B cell (primary cell): ENCODE measurements at regions not wholly inside any gene's neighbourhood (a gene's known extent, or its start where the extent isn't known, plus 50 kb on each side); places are given as distances from the start of the nearest gene placed in this dataset.
"Not testable (repeated sequence)": the region's sequence is repeated elsewhere in the genome, so short reads cannot be mapped to it uniquely, and the experiment has no call there.

Experiments used
- ATAC-seq: fragments of 200-7000 bp; cut with Tn5 transposase; one replicate; pipeline ENCODE4 v1.10.0; 2021; ENCODE audit warnings: low read depth, mild to moderate bottlenecking, moderate number of reproducible peaks, moderate library complexity
- CTCF ChIA-PET: fragments of 350-600 bp; sonication (Branson Sonifier 250); formaldehyde crosslinking; loops from one replicate; lab custom pipeline; 2021; ENCODE audit warnings: antibody characterized with exemption, inconsistent platforms; lab: Charles Lee
- POLR2A ChIA-PET: fragments of 350-600 bp; sonication (Branson Sonifier 250); formaldehyde crosslinking; loops from one replicate; lab custom pipeline; 2021; ENCODE audit warnings: antibody characterized with exemption; lab: Charles Lee
- DNase-seq: peaks from one replicate; pipeline ENCODE4 v3.0.0; 2013
- H2AFZ ChIP-seq: 2 replicates; pipeline ENCODE4 v1.6.1; 2012; ENCODE audit warnings: mild to moderate bottlenecking, low read depth, low read length; ENCODE audit not compliant: insufficient read depth, poor library complexity, severe bottlenecking
- H3K27ac ChIP-seq, 2 donors: 1 replicate in 1 of 2; 2 replicates in 1 of 2; pipeline ENCODE4 v1.5.1; 2012 to 2013; ENCODE audit warnings: low read length in 2 of 2, mild to moderate bottlenecking in 2 of 2, moderate library complexity in 1 of 2
- H3K27me3 ChIP-seq, 4 experiments: fragments of 200-600 bp in 1 of 4; sonication (generic) in 1 of 4; replicated peaks in 1 of 4; 1 replicate in 2 of 4; 2 replicates in 2 of 4; pipeline versions ENCODE4 v1.6.1 to v1.7.0; 2013 to 2016; ENCODE audit warnings: low read length in 3 of 4, mild to moderate bottlenecking in 2 of 4, mixed read lengths in 1 of 4, moderate library complexity in 1 of 4; ENCODE audit not compliant: insufficient read depth in 4 of 4, control insufficient read depth in 3 of 4; ENCODE audit errors: control extremely low read depth in 1 of 4
- H3K36me3 ChIP-seq, 2 experiments: replicated peaks in 1 of 2; 1 replicate in 1 of 2; 2 replicates in 1 of 2; pipeline versions ENCODE4 v1.6.1 to v1.7.1; 2013; ENCODE audit warnings: low read length in 1 of 2; ENCODE audit not compliant: insufficient read depth in 2 of 2, control insufficient read depth in 1 of 2; ENCODE audit errors: control extremely low read depth in 1 of 2, extremely low read depth in 1 of 2
- H3K4me1 ChIP-seq, 2 donors: fragments of 200-600 bp in 1 of 2; sonication (generic) in 1 of 2; 1 replicate in 1 of 2; 2 replicates in 1 of 2; pipeline versions ENCODE4 v1.5.1 to v1.6.1; 2013 to 2017; ENCODE audit warnings: low read length in 2 of 2; ENCODE audit not compliant: control insufficient read depth in 2 of 2, insufficient read depth in 2 of 2
- H3K4me2 ChIP-seq: replicated peaks from 2 replicates; pipeline ENCODE3; 2012; ENCODE audit warnings: mild to moderate bottlenecking, low read depth, low read length; ENCODE audit not compliant: poor library complexity, severe bottlenecking
- H3K4me3 ChIP-seq, 5 experiments: fragments of 200-600 bp in 1 of 5; sonication (generic) in 1 of 5; 1 replicate in 3 of 5; 2 replicates in 2 of 5; pipeline versions ENCODE4 v1.5.1 to v1.7.0; 2011 to 2016; ENCODE audit warnings: low read length in 4 of 5, mild to moderate bottlenecking in 4 of 5, low read depth in 2 of 5, control low read depth in 1 of 5, moderate library complexity in 1 of 5; ENCODE audit not compliant: insufficient read depth in 1 of 5; ENCODE audit errors: control extremely low read depth in 1 of 5, extremely low read depth in 1 of 5
- H3K79me2 ChIP-seq: fragments of 200-600 bp; sonication (generic); one replicate; pipeline ENCODE4 v1.6.0; 2016; ENCODE audit warnings: low read length; ENCODE audit not compliant: control insufficient read depth, insufficient read depth
- H3K9ac ChIP-seq: fragments of 200-600 bp; sonication (generic); 2 replicates; pipeline ENCODE4 v1.6.1; 2017; ENCODE audit warnings: mild to moderate bottlenecking, low read length, moderate library complexity
- H3K9me3 ChIP-seq, 3 donors: one replicate each; pipeline versions ENCODE4 v1.6.1 to v1.7.1; 2013; ENCODE audit warnings: low read length in 2 of 3; ENCODE audit not compliant: control insufficient read depth in 2 of 3, insufficient read depth in 1 of 3; ENCODE audit errors: control extremely low read depth in 1 of 3
- H4K20me1 ChIP-seq: 2 replicates; pipeline ENCODE4 v1.6.0; 2012; ENCODE audit warnings: mild to moderate bottlenecking, low read length; ENCODE audit not compliant: insufficient read depth, control insufficient read depth, poor library complexity, severe bottlenecking
- H3K27ac Mint-ChIP-seq: one replicate; pipeline ENCODE4 v1.8.0; 2021; ENCODE audit warnings: mixed read lengths
- H3K27me3 Mint-ChIP-seq: one replicate; pipeline ENCODE4 v1.8.0; 2021; ENCODE audit warnings: mixed read lengths
- H3K4me1 Mint-ChIP-seq: one replicate; pipeline ENCODE4 v1.8.0; 2021; ENCODE audit warnings: mixed read lengths
- H3K4me3 Mint-ChIP-seq: one replicate; pipeline ENCODE4 v1.8.0; 2021; ENCODE audit warnings: mixed read lengths
- H3K9me3 Mint-ChIP-seq: one replicate; pipeline ENCODE4 v1.8.0; 2022; ENCODE audit warnings: mixed read lengths; ENCODE audit not compliant: insufficient read depth
- EZH2 ChIP-seq: IDR thresholded peaks from 2 replicates; pipeline ENCODE4 v1.6.1; 2012; ENCODE audit warnings: borderline replicate concordance, low read depth, mild to moderate bottlenecking, moderate library complexity, low read length; ENCODE audit not compliant: insufficient read depth, poor library complexity, severe bottlenecking
- WGBS: methylation state at CpG from one replicate; pipeline ENCODE4 v1.1.5; 2013; ENCODE audit warnings: missing lambda C conversion rate; ENCODE audit not compliant: insufficient coverage; 5-methylcytosine and 5-hydroxymethylcytosine counted together
- intact Hi-C: fragments of 100-400 bp; cut with micrococcal nuclease; formaldehyde crosslinking; loops from one replicate; pipeline ENCODE4 v1.10.0; 2022
- TF ChIP-seq, protein P1 (sequence below): fragments of 200-600 bp; IDR thresholded peaks from one replicate; pipeline ENCODE4 v1.8.0; 2022; ENCODE audit warnings: antibody characterized with exemption, mild to moderate bottlenecking

DNA sequence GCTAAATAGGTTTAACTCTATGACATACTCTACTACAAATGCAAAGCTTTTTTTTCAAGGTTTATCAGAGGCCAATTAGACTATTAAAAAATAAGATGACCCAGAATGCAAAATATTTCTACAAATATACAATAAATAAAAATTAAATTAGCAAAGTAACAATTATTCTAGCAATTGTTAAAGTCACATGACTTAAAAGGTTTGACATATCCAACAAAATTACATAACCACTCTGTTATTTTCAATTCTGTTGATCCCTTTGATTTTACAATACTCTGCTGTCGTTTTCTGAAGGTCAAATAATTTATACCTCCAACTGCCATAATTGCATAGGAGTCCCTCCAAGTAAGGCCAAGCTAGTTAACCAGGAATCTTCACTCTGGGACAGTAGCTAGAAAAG, 292.6 kb upstream of the MIR17HG start:
- no peaks in the 10 kb centered on the region for H3K36me3 ChIP-seq
- Mint-ChIP-seq H3K9me3 (peaks cover 7% of the 10 kb centered on the region), H3K27me3 (no peaks in the 10 kb centered on the region), H3K4me1 (no peaks in the 10 kb centered on the region), H3K4me3 (no peak overlapping the region), H3K27ac (no peak overlapping the region)
- H4K20me1 ChIP-seq: no peaks in the 10 kb centered on the region
- no peaks in the 10 kb centered on the region for H3K79me2 ChIP-seq
- ChIA-PET CTCF (no interaction called here), POLR2A (no interaction called here)
- H3K9ac ChIP-seq: no peak overlapping the region
- no peak overlapping the region for H2AFZ ChIP-seq
- H3K9me3 ChIP-seq: peaks cover 0 to 3% (median 0%) of the 10 kb centered on the region in 3 donors
- H3K27me3 ChIP-seq: no peaks in the 10 kb centered on the region
- no peak overlapping the region for H3K27ac ChIP-seq
- WGBS: 80% methylated on average over 1 of the region's 1 CpG
- H3K4me2 ChIP-seq: no peak overlapping the region
- TF ChIP-seq EZH2: no peak
- TF ChIP-seq, protein P1, sequence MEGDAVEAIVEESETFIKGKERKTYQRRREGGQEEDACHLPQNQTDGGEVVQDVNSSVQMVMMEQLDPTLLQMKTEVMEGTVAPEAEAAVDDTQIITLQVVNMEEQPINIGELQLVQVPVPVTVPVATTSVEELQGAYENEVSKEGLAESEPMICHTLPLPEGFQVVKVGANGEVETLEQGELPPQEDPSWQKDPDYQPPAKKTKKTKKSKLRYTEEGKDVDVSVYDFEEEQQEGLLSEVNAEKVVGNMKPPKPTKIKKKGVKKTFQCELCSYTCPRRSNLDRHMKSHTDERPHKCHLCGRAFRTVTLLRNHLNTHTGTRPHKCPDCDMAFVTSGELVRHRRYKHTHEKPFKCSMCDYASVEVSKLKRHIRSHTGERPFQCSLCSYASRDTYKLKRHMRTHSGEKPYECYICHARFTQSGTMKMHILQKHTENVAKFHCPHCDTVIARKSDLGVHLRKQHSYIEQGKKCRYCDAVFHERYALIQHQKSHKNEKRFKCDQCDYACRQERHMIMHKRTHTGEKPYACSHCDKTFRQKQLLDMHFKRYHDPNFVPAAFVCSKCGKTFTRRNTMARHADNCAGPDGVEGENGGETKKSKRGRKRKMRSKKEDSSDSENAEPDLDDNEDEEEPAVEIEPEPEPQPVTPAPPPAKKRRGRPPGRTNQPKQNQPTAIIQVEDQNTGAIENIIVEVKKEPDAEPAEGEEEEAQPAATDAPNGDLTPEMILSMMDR: no peak
- no peak overlapping the region for H3K4me3 ChIP-seq
- DNase-seq (no peak), ATAC-seq (no peak)
- no peaks in the 10 kb centered on the region for H3K4me1 ChIP-seq
- intact Hi-C loops: no loop called here

DNA sequence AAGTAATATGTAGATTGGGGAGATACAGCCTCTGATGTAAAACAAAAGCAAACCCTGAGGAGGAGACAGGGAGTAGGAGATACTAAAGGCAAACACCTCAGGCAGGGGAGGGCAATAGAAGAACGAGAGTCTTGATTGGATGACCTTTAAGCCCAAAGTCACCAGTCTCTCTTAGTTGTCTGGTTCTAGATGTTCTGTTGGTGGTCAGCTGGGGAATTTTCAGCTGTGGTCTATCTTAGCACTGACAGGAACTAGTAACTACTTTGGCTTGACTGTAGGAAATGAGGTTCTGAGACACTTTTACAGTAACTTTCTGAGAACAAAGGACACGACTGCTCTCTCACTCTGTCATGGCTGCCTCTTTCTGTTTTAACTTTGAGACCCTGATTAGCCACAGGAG, 290.7 kb upstream of the MIR17HG start:
- no peak overlapping the region for H3K27ac ChIP-seq
- H3K4me3 Mint-ChIP-seq: no peak overlapping the region
- H3K9ac ChIP-seq: no peak overlapping the region
- no peaks in the 10 kb centered on the region for H3K27me3 Mint-ChIP-seq
- no peaks in the 10 kb centered on the region for H3K79me2 ChIP-seq
- peaks cover 0 to 3% (median 0%) of the 10 kb centered on the region in 3 donors for H3K9me3 ChIP-seq
- H2AFZ ChIP-seq: no peak overlapping the region
- TF ChIP-seq EZH2: no peak
- TF ChIP-seq, protein P1: no peak
- DNase-seq: no peak
- H3K4me2 ChIP-seq: no peak overlapping the region
- 87% methylated on average over 2 of the region's 2 CpGs for WGBS
- no peaks in the 10 kb centered on the region for H3K4me1 ChIP-seq
- H3K36me3 ChIP-seq: no peaks in the 10 kb centered on the region
- POLR2A ChIA-PET: no interaction called here
- H3K4me1 Mint-ChIP-seq: no peaks in the 10 kb centered on the region
- H3K4me3 ChIP-seq: no peak overlapping the region
- intact Hi-C loops: no loop called here
- H3K9me3 Mint-ChIP-seq: peaks cover 7% of the 10 kb centered on the region
- no peak for ATAC-seq
- CTCF ChIA-PET: no interaction called here
- no peaks in the 10 kb centered on the region for H3K27me3 ChIP-seq
- no peak overlapping the region for H3K27ac Mint-ChIP-seq
- H4K20me1 ChIP-seq: no peaks in the 10 kb centered on the region

DNA sequence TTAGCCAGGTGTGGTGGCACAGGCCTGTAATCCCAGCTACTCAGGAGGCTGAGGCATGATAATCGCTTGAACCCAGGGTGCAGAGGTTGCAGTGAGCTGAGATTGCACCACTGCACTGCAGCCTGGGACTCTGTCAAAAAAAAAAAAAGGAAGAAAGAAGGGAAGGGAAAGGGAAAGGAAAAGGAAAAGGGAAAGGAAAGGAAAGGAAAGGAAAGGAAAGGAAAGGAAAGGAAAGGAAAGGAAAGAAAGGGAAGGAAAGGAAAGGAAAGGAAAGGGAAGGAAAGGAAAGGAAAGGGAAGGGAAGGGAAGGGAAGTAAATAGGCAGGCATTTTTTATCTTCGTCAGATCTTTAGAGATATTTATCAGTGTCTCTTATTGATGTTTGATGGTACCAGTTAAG, 290.0 kb upstream of the MIR17HG start:
- H4K20me1 ChIP-seq, POLR2A ChIA-PET, H3K9ac ChIP-seq, H3K27ac ChIP-seq, H3K4me1 Mint-ChIP-seq, H3K27me3 Mint-ChIP-seq, H3K36me3 ChIP-seq, H3K4me2 ChIP-seq, H3K9me3 Mint-ChIP-seq, CTCF ChIA-PET, DNase-seq, H3K4me3 Mint-ChIP-seq, H3K9me3 ChIP-seq, H2AFZ ChIP-seq, H3K79me2 ChIP-seq, H3K27ac Mint-ChIP-seq, H3K4me1 ChIP-seq, ATAC-seq, H3K4me3 ChIP-seq, intact Hi-C loops, H3K27me3 ChIP-seq: not testable (repeated sequence)
- 100% methylated on average over 2 of the region's 2 CpGs for WGBS
